ENCODE measurements at regions not wholly inside any gene's neighbourhood (a gene's known extent, or its start where the extent isn't known, plus 50 kb on each side); places are given as distances from the start of the nearest gene placed in this dataset.

- TF ChIP-seq, protein P1, sequence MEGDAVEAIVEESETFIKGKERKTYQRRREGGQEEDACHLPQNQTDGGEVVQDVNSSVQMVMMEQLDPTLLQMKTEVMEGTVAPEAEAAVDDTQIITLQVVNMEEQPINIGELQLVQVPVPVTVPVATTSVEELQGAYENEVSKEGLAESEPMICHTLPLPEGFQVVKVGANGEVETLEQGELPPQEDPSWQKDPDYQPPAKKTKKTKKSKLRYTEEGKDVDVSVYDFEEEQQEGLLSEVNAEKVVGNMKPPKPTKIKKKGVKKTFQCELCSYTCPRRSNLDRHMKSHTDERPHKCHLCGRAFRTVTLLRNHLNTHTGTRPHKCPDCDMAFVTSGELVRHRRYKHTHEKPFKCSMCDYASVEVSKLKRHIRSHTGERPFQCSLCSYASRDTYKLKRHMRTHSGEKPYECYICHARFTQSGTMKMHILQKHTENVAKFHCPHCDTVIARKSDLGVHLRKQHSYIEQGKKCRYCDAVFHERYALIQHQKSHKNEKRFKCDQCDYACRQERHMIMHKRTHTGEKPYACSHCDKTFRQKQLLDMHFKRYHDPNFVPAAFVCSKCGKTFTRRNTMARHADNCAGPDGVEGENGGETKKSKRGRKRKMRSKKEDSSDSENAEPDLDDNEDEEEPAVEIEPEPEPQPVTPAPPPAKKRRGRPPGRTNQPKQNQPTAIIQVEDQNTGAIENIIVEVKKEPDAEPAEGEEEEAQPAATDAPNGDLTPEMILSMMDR (optimal IDR thresholded peaks at IDR 0.05 in 1 of 3, IDR thresholded peaks at IDR 0.05 in 1 of 3, conservative IDR thresholded peaks at IDR 0.05 in 1 of 3; ENCODE audit: extremely low read depth in 1 of 3, insufficient read depth in 2 of 3, low read length in 3 of 3), result no peak
- TF ChIP-seq EZH2 (IDR thresholded peaks at IDR 0.05; ENCODE audit: low read length), result no peak
Measured at GRCh38 chr9:109599711-109600110, 101.6 kb upstream of the PTPN3 start.
